ENCODE measurements at regions not wholly inside any gene's neighbourhood (a gene's known extent, or its start where the extent isn't known, plus 50 kb on each side); places are given as distances from the start of the nearest gene placed in this dataset.

DNA sequence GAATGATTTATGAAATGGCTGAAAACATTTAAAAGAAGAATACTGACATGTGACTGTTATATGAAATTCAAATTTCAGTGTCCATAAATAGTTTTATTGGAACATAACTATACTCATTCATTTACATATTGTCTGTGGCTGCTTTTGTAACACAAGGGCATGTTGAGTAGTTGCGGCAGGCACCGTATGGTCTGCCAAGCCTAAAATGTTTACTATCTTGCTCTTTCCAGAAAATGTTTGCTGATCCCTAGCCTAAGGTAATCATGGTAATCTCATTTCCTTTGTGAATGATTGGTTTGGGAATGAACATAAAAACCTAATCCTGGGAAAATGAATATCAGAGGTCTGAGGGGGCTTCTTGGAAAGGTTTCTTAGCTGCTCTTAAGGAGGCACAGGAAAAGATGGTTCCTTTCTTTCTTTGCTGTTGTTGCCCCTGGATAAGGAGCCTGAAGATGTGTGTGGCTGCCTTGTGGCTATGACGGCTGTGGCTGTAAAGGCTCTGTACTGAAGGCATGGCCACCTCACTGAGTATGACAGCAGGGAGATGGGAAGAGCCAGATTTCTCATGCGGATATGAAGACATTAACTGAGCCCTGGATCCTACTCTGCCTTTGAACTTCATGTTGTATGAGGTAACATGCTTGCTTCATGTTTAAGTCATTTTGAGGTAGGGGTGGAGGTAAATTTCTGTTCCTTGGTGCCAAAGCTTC is 419.4 kb upstream of the CLINT1 start:
- H3K27me3 ChIP-seq (replicated peaks; ENCODE audit: control insufficient read depth, insufficient read depth, low read length) = no peaks in the 10 kb centered on the region; the same call in 1 of the 2 replicates
- no peaks in the 10 kb centered on the region for H3K36me3 ChIP-seq (ENCODE audit: control insufficient read depth, insufficient read depth, low read length)
- no peak for DNase-seq (ENCODE audit: extremely low read depth, insufficient read length)
- H3K4me3 ChIP-seq (replicated peaks; ENCODE audit: low read depth, low read length) = no peak overlapping the region
- TF ChIP-seq, protein P1, sequence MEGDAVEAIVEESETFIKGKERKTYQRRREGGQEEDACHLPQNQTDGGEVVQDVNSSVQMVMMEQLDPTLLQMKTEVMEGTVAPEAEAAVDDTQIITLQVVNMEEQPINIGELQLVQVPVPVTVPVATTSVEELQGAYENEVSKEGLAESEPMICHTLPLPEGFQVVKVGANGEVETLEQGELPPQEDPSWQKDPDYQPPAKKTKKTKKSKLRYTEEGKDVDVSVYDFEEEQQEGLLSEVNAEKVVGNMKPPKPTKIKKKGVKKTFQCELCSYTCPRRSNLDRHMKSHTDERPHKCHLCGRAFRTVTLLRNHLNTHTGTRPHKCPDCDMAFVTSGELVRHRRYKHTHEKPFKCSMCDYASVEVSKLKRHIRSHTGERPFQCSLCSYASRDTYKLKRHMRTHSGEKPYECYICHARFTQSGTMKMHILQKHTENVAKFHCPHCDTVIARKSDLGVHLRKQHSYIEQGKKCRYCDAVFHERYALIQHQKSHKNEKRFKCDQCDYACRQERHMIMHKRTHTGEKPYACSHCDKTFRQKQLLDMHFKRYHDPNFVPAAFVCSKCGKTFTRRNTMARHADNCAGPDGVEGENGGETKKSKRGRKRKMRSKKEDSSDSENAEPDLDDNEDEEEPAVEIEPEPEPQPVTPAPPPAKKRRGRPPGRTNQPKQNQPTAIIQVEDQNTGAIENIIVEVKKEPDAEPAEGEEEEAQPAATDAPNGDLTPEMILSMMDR (IDR thresholded peaks at IDR 0.05; ENCODE audit: insufficient read depth, low read length, poor library complexity, severe bottlenecking) = no peak

DNA sequence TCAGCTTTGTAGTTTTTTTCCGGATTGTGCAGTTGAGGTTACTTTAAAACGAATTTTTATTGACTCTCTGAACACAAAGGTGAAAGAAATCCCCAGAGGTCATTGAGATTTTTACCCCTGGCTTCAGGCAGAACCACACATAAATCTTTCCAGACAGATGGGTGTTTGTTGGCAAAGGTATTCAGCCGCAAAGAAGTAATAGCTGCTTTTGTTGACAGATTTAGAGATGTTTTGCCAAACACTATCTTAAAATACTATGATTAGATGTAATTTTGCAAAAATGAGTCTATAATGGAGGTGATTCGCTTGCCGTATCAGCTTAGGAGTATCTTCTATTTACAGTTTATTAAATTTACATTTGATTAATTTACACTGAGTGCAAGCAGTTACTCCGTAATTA is 418.3 kb upstream of the CLINT1 start:
- no peak for DNase-seq (ENCODE audit: extremely low read depth, insufficient read length)
- H3K36me3 ChIP-seq (ENCODE audit: control insufficient read depth, insufficient read depth, low read length) = no peaks in the 10 kb centered on the region
- no peaks in the 10 kb centered on the region; the same call in 1 of the 2 replicates for H3K27me3 ChIP-seq (replicated peaks; ENCODE audit: control insufficient read depth, insufficient read depth, low read length)
- TF ChIP-seq, protein P1 (IDR thresholded peaks at IDR 0.05; ENCODE audit: insufficient read depth, low read length, poor library complexity, severe bottlenecking) = no peak
- H3K4me3 ChIP-seq (replicated peaks; ENCODE audit: low read depth, low read length) = no peak overlapping the region

- no peak overlapping the region for H3K4me3 ChIP-seq (replicated peaks; ENCODE audit: low read depth, low read length)
- no peaks in the 10 kb centered on the region; the same call in 1 of the 2 replicates for H3K27me3 ChIP-seq (replicated peaks; ENCODE audit: control insufficient read depth, insufficient read depth, low read length)
- H3K36me3 ChIP-seq (ENCODE audit: control insufficient read depth, insufficient read depth, low read length) = no peaks in the 10 kb centered on the region
- TF ChIP-seq, protein P1 (IDR thresholded peaks at IDR 0.05; ENCODE audit: insufficient read depth, low read length, poor library complexity, severe bottlenecking) = no peak
- DNase-seq (ENCODE audit: extremely low read depth, insufficient read length) = no peak
Observed at GRCh38 chr5:158276692-158277091, 417.7 kb upstream of the CLINT1 start.

DNA sequence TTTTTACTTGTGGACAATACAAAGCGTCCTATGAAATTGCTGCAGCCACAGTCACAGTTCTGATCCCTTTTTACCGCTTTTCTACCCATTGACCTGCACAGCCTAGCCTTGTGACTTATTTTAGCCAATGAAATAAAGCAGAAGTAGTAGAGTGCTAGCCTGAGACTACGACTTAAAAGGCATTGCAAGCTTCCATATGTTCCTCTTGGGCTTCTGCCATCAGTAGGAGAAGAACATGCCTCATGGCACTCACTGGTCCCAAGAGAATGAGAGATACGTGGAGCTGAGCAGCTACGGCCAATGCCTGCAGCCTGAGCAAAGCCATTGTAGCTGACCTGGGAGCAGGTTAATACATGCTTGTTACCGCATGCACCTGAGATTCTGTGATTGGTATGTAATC is 416.6 kb upstream of the CLINT1 start:
- no peak for DNase-seq (ENCODE audit: extremely low read depth, insufficient read length)
- Histone ChIP-seq H3K36me3 (ENCODE audit: control insufficient read depth, insufficient read depth, low read length) (no peaks in the 10 kb centered on the region), H3K27me3 (replicated peaks; ENCODE audit: control insufficient read depth, insufficient read depth, low read length) (no peaks in the 10 kb centered on the region; the same call in 1 of the 2 replicates), H3K4me3 (replicated peaks; ENCODE audit: low read depth, low read length) (no peak overlapping the region)
- TF ChIP-seq, protein P1 (IDR thresholded peaks at IDR 0.05; ENCODE audit: insufficient read depth, low read length, poor library complexity, severe bottlenecking) = no peak

DNA sequence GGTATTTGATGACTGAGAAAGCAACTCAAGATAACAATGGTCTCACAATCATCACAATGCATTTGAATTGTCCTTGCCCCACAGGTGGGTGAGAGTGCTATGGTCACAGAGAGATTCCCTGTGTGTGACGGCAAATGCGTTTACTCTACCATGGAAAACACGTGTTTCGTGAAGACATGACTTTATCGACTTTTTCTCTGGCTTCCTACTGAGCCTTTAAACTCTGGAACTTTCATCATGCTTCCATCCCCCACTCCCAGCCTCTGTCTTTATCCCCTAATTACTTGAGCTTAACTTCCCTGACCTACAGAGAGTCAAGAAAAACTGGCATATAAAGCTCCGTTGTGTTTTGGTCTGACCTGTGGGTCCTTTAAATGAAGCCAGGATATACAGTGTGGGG is 414.1 kb upstream of the CLINT1 start:
- no peak for DNase-seq (ENCODE audit: extremely low read depth, insufficient read length)
- TF ChIP-seq, protein P1 (IDR thresholded peaks at IDR 0.05; ENCODE audit: insufficient read depth, low read length, poor library complexity, severe bottlenecking) = no peak
- no peak overlapping the region for H3K4me3 ChIP-seq (replicated peaks; ENCODE audit: low read depth, low read length)
- no peaks in the 10 kb centered on the region; the same call in 1 of the 2 replicates for H3K27me3 ChIP-seq (replicated peaks; ENCODE audit: control insufficient read depth, insufficient read depth, low read length)
- H3K36me3 ChIP-seq (ENCODE audit: control insufficient read depth, insufficient read depth, low read length) = no peaks in the 10 kb centered on the region

All from GM06990 (cell line).